Progenitor cell of endocrine pancreas (in vitro differentiated cells): ENCODE measurements at regions not wholly inside any gene's neighbourhood (a gene's known extent, or its start where the extent isn't known, plus 50 kb on each side); places are given as distances from the start of the nearest gene placed in this dataset.

Experiments
- DNase-seq: peaks from one replicate; pipeline ENCODE4 v3.0.0; 2021; ENCODE audit warnings: low spot score; ENCODE audit not compliant: unreplicated experiment
- H3K27ac Mint-ChIP-seq: 2 replicates; pipeline ENCODE4 v1.8.0; 2021; ENCODE audit warnings: mild to moderate bottlenecking, moderate library complexity, mixed read lengths
- H3K27me3 Mint-ChIP-seq: 2 replicates; pipeline ENCODE4 v1.8.0; 2021; ENCODE audit warnings: mixed read lengths
- H3K36me3 Mint-ChIP-seq: 2 replicates; pipeline ENCODE4 v1.8.0; 2022; ENCODE audit warnings: mixed read lengths; ENCODE audit not compliant: insufficient read depth
- H3K4me1 Mint-ChIP-seq: 2 replicates; pipeline ENCODE4 v1.8.0; 2021; ENCODE audit warnings: low read depth, mixed read lengths
- H3K4me3 Mint-ChIP-seq: 2 replicates; pipeline ENCODE4 v1.8.0; 2021; ENCODE audit warnings: low read depth, mild to moderate bottlenecking, moderate library complexity, mixed read lengths
- H3K9me3 Mint-ChIP-seq: 2 replicates; pipeline ENCODE4 v1.8.0; 2021; ENCODE audit warnings: low read depth, mixed read lengths
- CTCF ChIP-seq: fragments of 200-600 bp; sonication (generic); IDR thresholded peaks from one replicate; pipeline ENCODE4 v1.5.0; 2021; ENCODE audit warnings: antibody characterized with exemption, mild to moderate bottlenecking; ENCODE audit not compliant: unreplicated experiment

- no peak overlapping the region for H3K27ac Mint-ChIP-seq
- H3K4me3 Mint-ChIP-seq, result no peak overlapping the region
- peaks cover 40% of the 10 kb centered on the region for H3K27me3 Mint-ChIP-seq
- no peaks in the 10 kb centered on the region for H3K9me3 Mint-ChIP-seq
- no peak for DNase-seq
- TF ChIP-seq CTCF, result no peak
- peaks cover 2% of the 10 kb centered on the region for H3K4me1 Mint-ChIP-seq
- H3K36me3 Mint-ChIP-seq, result no peaks in the 10 kb centered on the region
Observed at GRCh38 chr9:135275163-135275562, 187.7 kb downstream of the OLFM1 start.

- Mint-ChIP-seq H3K27ac (peak overlapping the region; percentile 25), H3K27me3 (peaks cover 34% of the 10 kb centered on the region), H3K4me1 (peaks cover 2% of the 10 kb centered on the region), H3K36me3 (no peaks in the 10 kb centered on the region), H3K4me3 (no peak overlapping the region), H3K9me3 (no peaks in the 10 kb centered on the region)
- no peak for DNase-seq
- TF ChIP-seq CTCF, result no peak
Observed at GRCh38 chr9:135275571-135276289, 188.3 kb downstream of the OLFM1 start.

GRCh38 chr9:135277219-135278201, 190.0 kb downstream of the OLFM1 start:
- Mint-ChIP-seq H3K4me3 (no peak overlapping the region), H3K27me3 (peaks cover 21% of the 10 kb centered on the region)
- no peak for DNase-seq

GRCh38 chr9:135278586-135278985, 191.1 kb downstream of the OLFM1 start:
- no peaks in the 10 kb centered on the region for H3K9me3 Mint-ChIP-seq
- H3K4me3 Mint-ChIP-seq, result no peak overlapping the region
- no peak overlapping the region for H3K27ac Mint-ChIP-seq
- peaks cover 2% of the 10 kb centered on the region for H3K4me1 Mint-ChIP-seq
- no peak for TF ChIP-seq CTCF
- no peaks in the 10 kb centered on the region for H3K36me3 Mint-ChIP-seq
- DNase-seq, result no peak
- H3K27me3 Mint-ChIP-seq, result peaks cover 19% of the 10 kb centered on the region

More at GRCh38 chr9:135277219-135278201, 190.0 kb downstream of the OLFM1 start:
- TF ChIP-seq CTCF, result no peak
- Mint-ChIP-seq H3K36me3 (no peaks in the 10 kb centered on the region), H3K27ac (no peak overlapping the region), H3K4me1 (peaks cover 2% of the 10 kb centered on the region), H3K9me3 (no peaks in the 10 kb centered on the region)

- Mint-ChIP-seq H3K27me3 (peaks cover 22% of the 10 kb centered on the region), H3K9me3 (no peaks in the 10 kb centered on the region), H3K4me1 (peaks cover 2% of the 10 kb centered on the region), H3K27ac (no peak overlapping the region), H3K36me3 (no peaks in the 10 kb centered on the region), H3K4me3 (no peak overlapping the region)
- TF ChIP-seq CTCF, result no peak
- DNase-seq, result no peak
Observed at GRCh38 chr9:135279385-135279784, 191.9 kb downstream of the OLFM1 start.
